ENCODE measurements at regions not wholly inside any gene's neighbourhood (a gene's known extent, or its start where the extent isn't known, plus 50 kb on each side); places are given as distances from the start of the nearest gene placed in this dataset.

DNA sequence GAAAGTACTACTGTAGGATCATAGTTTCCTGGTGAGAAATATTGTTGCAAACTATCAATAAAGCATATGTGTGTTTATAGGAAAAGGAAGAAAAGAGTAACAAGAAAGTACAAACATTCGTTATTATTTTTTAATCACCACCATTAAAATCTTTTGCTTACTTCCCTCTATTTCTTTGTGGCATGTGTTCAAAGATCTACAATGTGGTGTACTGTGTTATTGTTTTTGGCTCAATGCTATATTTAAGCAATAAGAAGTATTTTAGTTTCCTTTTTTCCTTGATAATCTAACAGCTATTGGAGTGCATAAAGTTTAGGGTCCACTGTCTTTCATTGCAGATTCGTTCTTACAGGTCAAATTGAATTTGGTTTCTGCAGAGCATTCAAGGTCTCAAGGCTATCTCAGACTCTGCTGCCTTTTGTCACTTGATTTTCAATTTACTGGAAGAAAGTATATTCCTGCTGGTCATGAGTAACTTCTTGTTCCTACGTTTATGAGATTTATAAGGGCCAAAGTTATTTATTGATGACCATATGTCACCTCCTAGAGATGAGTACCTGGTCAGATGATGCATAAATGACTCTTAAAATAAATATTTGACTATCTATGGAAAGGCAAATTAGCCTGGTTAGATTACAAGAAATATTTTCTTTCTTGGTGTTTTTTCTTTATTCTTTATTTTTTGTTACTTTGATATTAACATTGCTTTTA, 323.0 kb downstream of the TMEM167A start:
- TF ChIP-seq, protein P1, sequence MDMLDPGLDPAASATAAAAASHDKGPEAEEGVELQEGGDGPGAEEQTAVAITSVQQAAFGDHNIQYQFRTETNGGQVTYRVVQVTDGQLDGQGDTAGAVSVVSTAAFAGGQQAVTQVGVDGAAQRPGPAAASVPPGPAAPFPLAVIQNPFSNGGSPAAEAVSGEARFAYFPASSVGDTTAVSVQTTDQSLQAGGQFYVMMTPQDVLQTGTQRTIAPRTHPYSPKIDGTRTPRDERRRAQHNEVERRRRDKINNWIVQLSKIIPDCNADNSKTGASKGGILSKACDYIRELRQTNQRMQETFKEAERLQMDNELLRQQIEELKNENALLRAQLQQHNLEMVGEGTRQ (IDR thresholded peaks at IDR 0.05; ENCODE audit: low read length) = no peak
- TF ChIP-seq, protein P2, sequence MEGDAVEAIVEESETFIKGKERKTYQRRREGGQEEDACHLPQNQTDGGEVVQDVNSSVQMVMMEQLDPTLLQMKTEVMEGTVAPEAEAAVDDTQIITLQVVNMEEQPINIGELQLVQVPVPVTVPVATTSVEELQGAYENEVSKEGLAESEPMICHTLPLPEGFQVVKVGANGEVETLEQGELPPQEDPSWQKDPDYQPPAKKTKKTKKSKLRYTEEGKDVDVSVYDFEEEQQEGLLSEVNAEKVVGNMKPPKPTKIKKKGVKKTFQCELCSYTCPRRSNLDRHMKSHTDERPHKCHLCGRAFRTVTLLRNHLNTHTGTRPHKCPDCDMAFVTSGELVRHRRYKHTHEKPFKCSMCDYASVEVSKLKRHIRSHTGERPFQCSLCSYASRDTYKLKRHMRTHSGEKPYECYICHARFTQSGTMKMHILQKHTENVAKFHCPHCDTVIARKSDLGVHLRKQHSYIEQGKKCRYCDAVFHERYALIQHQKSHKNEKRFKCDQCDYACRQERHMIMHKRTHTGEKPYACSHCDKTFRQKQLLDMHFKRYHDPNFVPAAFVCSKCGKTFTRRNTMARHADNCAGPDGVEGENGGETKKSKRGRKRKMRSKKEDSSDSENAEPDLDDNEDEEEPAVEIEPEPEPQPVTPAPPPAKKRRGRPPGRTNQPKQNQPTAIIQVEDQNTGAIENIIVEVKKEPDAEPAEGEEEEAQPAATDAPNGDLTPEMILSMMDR (IDR thresholded peaks at IDR 0.05; ENCODE audit: control extremely low read depth in 1 of 3, insufficient read depth in 1 of 3, low read depth in 1 of 3, low read length in 3 of 3) = no peak
- TF ChIP-seq JUND (IDR thresholded peaks at IDR 0.05; ENCODE audit: low read length) = no peak
- TF ChIP-seq, protein P3, sequence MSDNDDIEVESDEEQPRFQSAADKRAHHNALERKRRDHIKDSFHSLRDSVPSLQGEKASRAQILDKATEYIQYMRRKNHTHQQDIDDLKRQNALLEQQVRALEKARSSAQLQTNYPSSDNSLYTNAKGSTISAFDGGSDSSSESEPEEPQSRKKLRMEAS (IDR thresholded peaks at IDR 0.05) = no peak
- TF ChIP-seq POLR2A (IDR thresholded peaks at IDR 0.05; ENCODE audit: control extremely low read depth in 1 of 2, low read depth in 2 of 2, low read length in 2 of 2) = no peak
- TF ChIP-seq TBP (IDR thresholded peaks at IDR 0.05; ENCODE audit: low read depth, low read length) = no peak
- no peak for TF ChIP-seq ZNF274 (IDR thresholded peaks at IDR 0.05; ENCODE audit: borderline replicate concordance, extremely low read depth, low read length)
- no peak for TF ChIP-seq EZH2 (IDR thresholded peaks at IDR 0.05; ENCODE audit: low read depth, low read length, severe bottlenecking)
- TF ChIP-seq RFX5 (IDR thresholded peaks at IDR 0.05; ENCODE audit: borderline replicate concordance, low read depth, low read length) = no peak

Measured in H1 (cell line).